ENCODE measurements at regions not wholly inside any gene's neighbourhood (a gene's known extent, or its start where the extent isn't known, plus 50 kb on each side); places are given as distances from the start of the nearest gene placed in this dataset.
"Not testable (repeated sequence)": the region's sequence is repeated elsewhere in the genome, so short reads cannot be mapped to it uniquely, and the experiment has no call there.

- DNase-seq: no peak
- in situ Hi-C loops (cut with MboI; ENCODE audit: low pct_unique_long_range_greater_than_20kb, low sequenced_read_pairs): no loop called here
These were observed 144.7 kb upstream of the UST start for GRCh38 chr6:148602136-148602535.

- in situ Hi-C loops (cut with MboI; ENCODE audit: low pct_unique_long_range_greater_than_20kb, low sequenced_read_pairs): no loop called here
- DNase-seq: peak; percentile 11
These were observed 138.5 kb upstream of the UST start for GRCh38 chr6:148608199-148608951.

DNA sequence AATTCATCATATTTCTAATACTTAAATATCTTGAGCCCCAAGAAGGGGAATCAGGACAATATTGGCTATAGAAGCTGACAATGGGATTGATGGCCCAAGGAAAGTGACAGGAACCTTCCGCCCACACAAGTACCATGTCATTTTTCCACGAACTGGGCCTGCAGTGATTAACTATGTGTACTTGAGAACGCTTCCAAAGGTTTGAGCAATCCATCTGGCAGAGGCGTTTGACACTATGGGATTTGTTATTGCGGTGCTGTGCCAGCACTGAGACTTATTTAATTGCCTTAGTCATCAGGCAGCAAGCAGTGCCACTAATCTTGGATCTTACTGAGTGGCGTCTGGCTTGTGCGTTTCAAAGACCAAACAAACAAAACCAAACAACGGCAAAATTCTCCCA, 135.6 kb upstream of the UST start:
- in situ Hi-C loops (cut with MboI; ENCODE audit: low pct_unique_long_range_greater_than_20kb, low sequenced_read_pairs): no loop called here
- DNase-seq: no peak

GRCh38 chr6:148612043-148612442, 134.8 kb upstream of the UST start:
- DNase-seq: no peak

DNA sequence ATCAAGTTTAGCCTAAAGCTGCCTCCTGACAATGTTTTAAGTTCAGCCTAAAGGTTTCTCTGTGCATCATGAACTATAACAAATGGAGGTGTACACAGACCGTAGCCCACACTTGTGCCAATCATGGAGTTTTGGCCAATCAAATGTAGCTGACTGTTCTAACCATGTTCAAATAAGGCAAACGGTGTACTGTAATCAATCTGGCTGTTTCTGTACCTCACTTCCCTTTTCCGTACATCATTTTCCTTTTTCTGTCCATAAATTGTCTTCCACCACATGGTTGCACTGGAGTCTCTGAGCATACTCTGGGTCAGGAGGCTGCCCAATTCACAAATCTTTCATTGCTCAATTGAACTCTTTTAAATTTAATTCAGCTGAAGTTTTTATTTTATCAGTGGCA, 132.2 kb upstream of the UST start:
- in situ Hi-C loops (cut with MboI; ENCODE audit: low pct_unique_long_range_greater_than_20kb, low sequenced_read_pairs): no loop called here
- DNase-seq: no peak

More at GRCh38 chr6:148612043-148612442, 134.8 kb upstream of the UST start:
- in situ Hi-C loops (cut with MboI; ENCODE audit: low pct_unique_long_range_greater_than_20kb, low sequenced_read_pairs): no loop called here

DNA sequence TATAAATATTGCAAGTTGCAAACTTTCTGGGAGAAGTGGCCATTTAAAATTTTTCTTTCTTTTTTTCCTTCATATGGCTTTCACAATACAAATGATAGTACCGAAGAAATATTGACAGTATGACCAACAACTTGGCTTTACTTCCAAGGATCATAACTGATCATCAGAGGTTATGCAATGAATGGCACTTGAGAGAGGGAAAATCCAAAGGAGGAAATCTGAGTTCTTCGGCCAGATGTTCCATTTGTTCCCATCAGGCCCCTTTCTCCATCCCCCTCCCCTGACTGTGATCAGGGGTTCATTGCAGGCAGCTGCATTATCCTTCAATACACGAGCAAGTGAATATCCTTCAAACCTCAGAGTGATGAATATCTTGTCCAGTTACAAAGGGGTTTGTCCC, 130.0 kb upstream of the UST start:
- in situ Hi-C loops (cut with MboI; ENCODE audit: low pct_unique_long_range_greater_than_20kb, low sequenced_read_pairs): no loop called here
- DNase-seq: no peak

DNA sequence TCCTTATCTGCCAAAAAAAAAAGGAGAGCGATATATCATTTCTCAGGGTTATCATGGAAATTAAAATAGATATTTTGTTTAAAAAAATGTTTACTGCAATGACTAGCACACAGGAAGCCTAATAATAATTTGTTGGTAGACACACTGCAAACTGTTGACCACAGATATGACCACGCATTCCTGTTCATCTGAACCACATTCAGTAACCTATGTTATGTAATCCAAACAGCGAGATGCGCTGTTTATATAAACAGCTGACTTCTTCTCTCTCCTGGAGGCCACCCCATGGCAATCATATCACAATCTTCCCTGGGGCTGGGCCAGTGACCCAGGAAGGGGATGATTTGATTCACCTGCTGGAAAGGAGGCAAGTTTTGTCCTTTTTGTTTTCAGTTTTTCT, 129.3 kb upstream of the UST start:
- in situ Hi-C loops (cut with MboI; ENCODE audit: low pct_unique_long_range_greater_than_20kb, low sequenced_read_pairs): no loop called here
- DNase-seq: no peak

DNA sequence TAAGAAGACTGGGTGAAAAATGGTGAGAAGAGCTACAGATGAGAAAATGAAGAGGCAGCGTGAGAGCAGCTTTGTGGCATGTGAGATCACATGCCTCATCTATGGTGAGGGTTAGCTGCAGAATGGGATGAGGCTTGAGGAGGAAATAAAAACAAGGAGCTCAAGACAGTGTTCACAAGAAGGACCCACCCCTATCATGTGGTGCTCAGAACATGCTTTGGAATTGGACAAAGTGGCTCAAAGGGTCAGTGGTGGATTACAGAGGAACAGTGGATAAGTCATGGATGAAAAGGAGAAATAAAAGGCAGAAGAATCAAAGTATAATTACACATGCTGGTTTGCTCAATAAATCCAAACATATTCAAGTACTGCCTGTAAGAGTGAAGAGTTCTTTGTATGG, 126.9 kb upstream of the UST start:
- no peak for DNase-seq
- in situ Hi-C loops (cut with MboI; ENCODE audit: low pct_unique_long_range_greater_than_20kb, low sequenced_read_pairs): no loop called here

- in situ Hi-C loops (cut with MboI; ENCODE audit: low pct_unique_long_range_greater_than_20kb, low sequenced_read_pairs): no loop called here
- no peak for DNase-seq
These were observed 126.1 kb upstream of the UST start for GRCh38 chr6:148620579-148621298.

GRCh38 chr6:148625609-148626008, 121.2 kb upstream of the UST start:
- no peak for DNase-seq
- in situ Hi-C loops (cut with MboI; ENCODE audit: low pct_unique_long_range_greater_than_20kb, low sequenced_read_pairs): no loop called here

DNA sequence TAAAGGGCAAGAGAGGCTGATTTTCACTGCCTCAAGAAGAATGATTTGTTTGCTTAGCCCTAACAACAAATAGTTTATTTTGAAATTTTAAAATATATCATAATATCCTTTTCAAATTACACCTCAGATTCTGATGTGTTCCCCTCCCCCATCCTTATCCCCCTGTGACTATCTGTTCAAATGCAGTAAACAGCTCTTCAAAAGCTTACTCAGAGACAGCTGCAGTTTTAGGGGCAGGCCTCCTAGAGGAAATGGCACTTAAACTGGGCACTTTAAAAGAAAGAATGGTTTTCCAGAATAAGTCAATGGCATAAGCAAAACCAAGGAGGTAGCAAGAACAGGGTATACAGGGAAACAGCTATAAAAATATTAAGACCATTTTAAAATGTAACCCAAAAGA, 118.6 kb upstream of the UST start:
- DNase-seq: no peak
- in situ Hi-C loops (cut with MboI; ENCODE audit: low pct_unique_long_range_greater_than_20kb, low sequenced_read_pairs): no loop called here

DNA sequence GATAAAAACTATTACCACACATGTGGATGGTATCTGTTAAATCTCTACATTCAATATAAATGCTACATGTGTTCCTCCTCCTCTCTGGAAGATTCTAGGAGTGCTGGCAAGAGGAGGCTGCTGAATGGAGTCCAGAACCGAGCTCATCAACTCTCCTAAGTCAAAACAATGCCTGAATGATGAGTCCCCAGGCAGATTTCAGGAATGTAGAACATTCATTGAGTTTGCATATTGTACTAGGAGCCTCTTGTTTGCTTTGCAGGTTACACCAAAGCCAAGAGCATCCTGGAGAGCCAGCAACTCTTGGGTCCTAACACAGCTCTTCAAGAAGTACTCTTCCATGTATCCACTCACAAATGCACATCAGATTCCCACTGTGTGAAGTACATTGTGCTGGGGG, 117.6 kb upstream of the UST start:
- no peak for DNase-seq

DNA sequence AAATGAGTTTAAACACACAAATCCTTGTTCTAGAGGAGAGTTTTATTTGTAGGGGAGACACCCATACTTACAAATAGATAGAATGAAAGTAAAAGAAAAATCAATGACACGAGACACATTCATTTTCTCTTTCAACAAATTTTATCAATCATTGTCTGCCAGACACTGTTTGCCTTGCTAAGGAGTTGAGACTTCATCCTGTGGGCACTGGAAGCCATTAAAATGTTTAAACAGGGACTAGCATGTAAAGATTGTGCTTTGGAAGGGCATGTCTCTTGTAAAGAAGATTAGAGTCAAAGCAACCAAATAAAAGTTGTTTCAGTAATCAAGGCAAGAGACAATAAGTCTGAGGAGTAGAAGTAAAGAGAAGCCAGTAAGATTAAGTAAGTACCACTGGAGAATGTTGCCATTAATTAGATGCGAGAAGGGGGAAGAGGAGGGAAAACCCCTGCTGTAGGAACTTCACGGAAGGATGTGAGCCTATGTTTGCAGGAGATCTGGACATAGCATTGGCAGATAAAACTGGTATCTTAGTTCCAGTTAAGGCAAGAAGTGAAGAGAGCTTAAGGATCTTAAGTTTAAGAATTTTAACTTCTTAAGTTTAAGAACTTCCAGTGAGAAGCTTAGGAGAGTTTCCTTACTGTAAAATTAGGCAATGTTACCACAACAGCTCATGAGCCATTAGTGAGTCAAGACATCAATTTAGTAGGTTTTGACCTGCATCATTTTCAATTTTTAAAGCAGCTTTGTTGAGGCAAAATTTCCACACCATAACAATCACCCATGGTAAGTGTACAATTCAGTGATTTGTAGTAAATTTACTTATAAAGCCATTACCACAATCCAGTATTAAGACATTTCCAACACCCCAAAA, 117.0 kb upstream of the UST start:
- in situ Hi-C loops (cut with MboI; ENCODE audit: low pct_unique_long_range_greater_than_20kb, low sequenced_read_pairs): no loop called here
- no peak for DNase-seq

More for the DNA sequence above, 117.6 kb upstream of the UST start:
- in situ Hi-C loops (cut with MboI; ENCODE audit: low pct_unique_long_range_greater_than_20kb, low sequenced_read_pairs): no loop called here

DNA sequence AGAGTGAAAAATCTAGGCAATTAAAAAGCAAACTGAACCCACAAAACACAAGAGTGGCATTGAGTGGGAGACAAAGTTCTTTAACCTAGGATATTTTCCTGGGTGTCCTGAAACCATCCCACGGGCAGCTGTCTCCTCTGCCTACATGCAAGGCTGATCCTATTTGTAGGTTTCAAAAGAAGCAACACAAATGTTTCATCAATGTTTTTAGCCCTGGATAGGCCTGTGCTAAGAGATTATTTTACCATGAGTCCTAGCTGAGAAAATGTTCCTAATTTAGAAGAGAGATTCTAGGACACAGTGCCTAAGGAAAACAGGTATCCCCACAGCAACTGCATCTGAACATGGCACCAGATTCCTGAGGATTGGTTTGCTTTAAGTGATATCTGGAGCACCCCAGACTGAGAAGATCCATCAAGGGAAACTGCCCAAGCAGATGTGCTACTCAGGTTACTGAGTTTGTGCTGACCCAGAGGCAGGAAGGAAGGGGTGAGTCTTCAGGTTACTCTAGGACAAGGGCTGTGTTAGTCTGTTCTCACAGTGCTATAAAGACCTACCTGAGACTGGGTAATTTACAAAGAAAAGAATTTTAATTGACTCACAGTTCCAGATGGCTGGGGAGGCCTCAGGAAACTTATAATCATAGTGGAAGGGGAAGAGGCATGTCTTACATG, 111.6 kb upstream of the UST start:
- DNase-seq: no peak
- in situ Hi-C loops (cut with MboI; ENCODE audit: low pct_unique_long_range_greater_than_20kb, low sequenced_read_pairs): no loop called here

DNA sequence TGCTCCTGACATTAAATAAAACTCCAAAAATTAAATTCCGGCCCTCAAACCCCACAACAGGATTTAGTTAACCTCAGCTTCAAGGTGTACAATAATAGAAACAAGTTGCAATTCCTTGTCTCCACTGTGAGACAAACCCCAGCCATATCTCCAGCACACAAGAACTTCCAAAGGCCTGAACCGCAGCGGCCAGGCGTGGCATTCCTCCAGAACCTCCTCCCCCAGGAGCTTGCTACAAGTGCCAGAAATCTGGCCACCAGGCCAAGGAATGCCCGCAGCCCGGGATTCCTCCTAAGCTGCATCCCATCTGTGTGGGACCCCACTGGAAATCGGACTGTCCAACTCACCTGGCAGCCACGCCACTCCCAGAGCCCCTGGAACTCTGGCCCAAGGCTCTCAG, 105.0 kb upstream of the UST start:
- DNase-seq; in situ Hi-C loops (cut with MboI; ENCODE audit: low pct_unique_long_range_greater_than_20kb, low sequenced_read_pairs): not testable (repeated sequence)

- in situ Hi-C loops (cut with MboI; ENCODE audit: low pct_unique_long_range_greater_than_20kb, low sequenced_read_pairs): not testable (repeated sequence)
These were observed 103.6 kb upstream of the UST start for GRCh38 chr6:148643208-148643607.

GRCh38 chr6:148645049-148645448, 101.8 kb upstream of the UST start:
- DNase-seq; in situ Hi-C loops (cut with MboI; ENCODE audit: low pct_unique_long_range_greater_than_20kb, low sequenced_read_pairs): not testable (repeated sequence)

More at GRCh38 chr6:148643208-148643607, 103.6 kb upstream of the UST start:
- DNase-seq: not testable (repeated sequence)

DNA sequence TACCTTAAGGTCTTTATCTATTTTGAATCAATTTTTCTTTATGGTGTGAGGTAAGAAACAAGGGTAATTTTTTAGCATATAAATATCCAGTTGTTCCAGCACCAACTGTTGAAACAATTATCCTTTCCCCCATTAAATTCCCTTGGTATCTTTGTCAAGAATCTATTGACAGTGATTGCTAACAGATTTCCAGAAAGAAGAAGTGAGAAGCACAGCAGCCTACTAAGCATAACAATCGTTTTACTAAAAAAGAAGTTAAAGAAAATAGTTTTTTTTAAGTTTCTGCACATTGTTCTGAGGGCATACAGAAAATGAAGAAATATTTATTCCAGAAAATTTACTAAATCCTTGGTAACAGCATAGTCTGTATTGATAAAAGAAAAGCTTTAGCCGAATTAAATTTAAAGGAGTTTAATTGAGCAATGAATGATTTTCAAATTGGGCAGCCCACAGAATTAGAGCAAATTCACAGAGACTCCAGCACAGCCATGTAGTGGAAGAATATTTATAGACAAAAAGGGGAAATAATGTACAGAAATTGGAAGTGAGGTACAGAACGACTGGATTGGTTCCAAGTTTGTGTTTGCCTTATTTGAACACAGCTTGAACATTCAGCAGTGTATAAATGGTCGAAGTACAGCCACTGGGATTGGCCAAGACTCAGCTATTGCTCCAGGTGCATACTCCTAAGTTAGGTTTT, 97.9 kb upstream of the UST start:
- peak; percentile 64 for DNase-seq
- in situ Hi-C loops (cut with MboI; ENCODE audit: low pct_unique_long_range_greater_than_20kb, low sequenced_read_pairs): no loop called here
